Stomach (tissue), 8 donors: ENCODE measurements at regions not wholly inside any gene's neighbourhood (a gene's known extent, or its start where the extent isn't known, plus 50 kb on each side); places are given as distances from the start of the nearest gene placed in this dataset.

Experiments
- DNase-seq, 2 donors: peaks; one replicate each; pipeline versions ENCODE4 v3.0.0 to v3.0.0-alpha.2; 2013 to 2019
- H3K27ac ChIP-seq, 5 donors: fragments of 200-600 bp in 4 of 5; sonication (generic) in 4 of 5; one replicate each; pipeline ENCODE4 v1.5.1; 2013 to 2019; ENCODE audit warnings: mild to moderate bottlenecking in 1 of 5, moderate library complexity in 1 of 5
- H3K27me3 ChIP-seq, 3 donors: fragments of 200-600 bp; sonication (generic); one replicate each; pipeline ENCODE4 v1.5.1; 2017 to 2019; ENCODE audit warnings: mixed run types in 1 of 3
- H3K36me3 ChIP-seq, 4 donors: fragments of 200-600 bp; sonication (generic); 1 replicate in 3 of 4; 2 replicates in 1 of 4; pipeline ENCODE4 v1.5.1; 2016 to 2019
- H3K4me1 ChIP-seq, 4 donors: fragments of 200-600 bp; sonication (generic); one replicate each; pipeline ENCODE4 v1.5.1; 2016 to 2019
- H3K4me3 ChIP-seq, 4 donors: fragments of 200-600 bp; sonication (generic) in 3 of 4; one replicate each; pipeline ENCODE4 v1.5.1; 2016 to 2019; ENCODE audit warnings: mild to moderate bottlenecking in 1 of 4
- H3K9me3 ChIP-seq, 4 donors: fragments of 200-600 bp; sonication (generic); one replicate each; pipeline ENCODE4 v1.5.1; 2016 to 2019
- EP300 ChIP-seq: sonication (generic); formaldehyde crosslinking; IDR thresholded peaks from one replicate; pipeline ENCODE4 v1.6.1; 2017; ENCODE audit warnings: antibody characterized with exemption
- POLR2A ChIP-seq, 4 donors: fragments of 450-650 bp; IDR thresholded peaks; one replicate each; pipeline ENCODE4 v1.6.1; 2016; ENCODE audit warnings: antibody characterized with exemption in 4 of 4, control low read depth in 2 of 4, mild to moderate bottlenecking in 1 of 4, moderate library complexity in 1 of 4
- POLR2AphosphoS5 ChIP-seq, 3 donors: sonication (generic); formaldehyde crosslinking; IDR thresholded peaks; one replicate each; pipeline ENCODE4 v1.6.1; 2016; ENCODE audit warnings: antibody characterized with exemption in 3 of 3
- WGBS, 5 donors: extraction: QIAGEN DNeasy Blood & Tissue Kit in 3 of 5; methylation state at CpG; one replicate each; pipeline versions ENCODE4 v1.1.5 to v1.1.7; 2013 to 2018; 5-methylcytosine and 5-hydroxymethylcytosine counted together
- intact Hi-C: fragments of 100-400 bp; cut with DNase I; formaldehyde crosslinking; loops from one replicate; pipeline ENCODE4 v1.15.1; 2023; ENCODE audit warnings: low total_unique reads
- TF ChIP-seq, protein P1 (sequence below), 7 experiments: fragments of 450-650 bp in 4 of 7; fragments of 200-600 bp in 3 of 7; sonication (generic) in 3 of 7; IDR thresholded peaks; one replicate each; pipeline ENCODE4 v1.5.1; 2016 to 2019; ENCODE audit warnings: antibody characterized with exemption in 7 of 7, control low read depth in 2 of 7, mild to moderate bottlenecking in 1 of 7
- donor health status: healthy with polysubstance abuse.
- donor health status: Bipolar disorder and iron deficiency.
- donor health status: healthy.

GRCh38 chr2:146587291-146587713, 1257.5 kb upstream of the ACVR2A start:
- intact Hi-C loops, result no loop called here
- no peaks in the 10 kb centered on the region for H3K4me1 ChIP-seq
- H3K4me3 ChIP-seq, result no peak overlapping the region
- DNase-seq, result no peak
- peaks cover 0 to 11% (median 0%) of the 10 kb centered on the region in 4 donors for H3K9me3 ChIP-seq
- no peak overlapping the region for H3K27ac ChIP-seq
- no peaks in the 10 kb centered on the region for H3K36me3 ChIP-seq
- no peaks in the 10 kb centered on the region for H3K27me3 ChIP-seq
- TF ChIP-seq, protein P1, sequence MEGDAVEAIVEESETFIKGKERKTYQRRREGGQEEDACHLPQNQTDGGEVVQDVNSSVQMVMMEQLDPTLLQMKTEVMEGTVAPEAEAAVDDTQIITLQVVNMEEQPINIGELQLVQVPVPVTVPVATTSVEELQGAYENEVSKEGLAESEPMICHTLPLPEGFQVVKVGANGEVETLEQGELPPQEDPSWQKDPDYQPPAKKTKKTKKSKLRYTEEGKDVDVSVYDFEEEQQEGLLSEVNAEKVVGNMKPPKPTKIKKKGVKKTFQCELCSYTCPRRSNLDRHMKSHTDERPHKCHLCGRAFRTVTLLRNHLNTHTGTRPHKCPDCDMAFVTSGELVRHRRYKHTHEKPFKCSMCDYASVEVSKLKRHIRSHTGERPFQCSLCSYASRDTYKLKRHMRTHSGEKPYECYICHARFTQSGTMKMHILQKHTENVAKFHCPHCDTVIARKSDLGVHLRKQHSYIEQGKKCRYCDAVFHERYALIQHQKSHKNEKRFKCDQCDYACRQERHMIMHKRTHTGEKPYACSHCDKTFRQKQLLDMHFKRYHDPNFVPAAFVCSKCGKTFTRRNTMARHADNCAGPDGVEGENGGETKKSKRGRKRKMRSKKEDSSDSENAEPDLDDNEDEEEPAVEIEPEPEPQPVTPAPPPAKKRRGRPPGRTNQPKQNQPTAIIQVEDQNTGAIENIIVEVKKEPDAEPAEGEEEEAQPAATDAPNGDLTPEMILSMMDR (IDR thresholded peaks at IDR 0.05), result no peak
- no peak for TF ChIP-seq EP300
- TF ChIP-seq POLR2AphosphoS5 (IDR thresholded peaks at IDR 0.05), result no peak
- TF ChIP-seq POLR2A (IDR thresholded peaks at IDR 0.05), result no peak
- WGBS, 5 donors, result 95 to 97% (median 96%) methylated on average over 38 of the region's 38 CpGs

GRCh38 chr2:146584316-146584715, 1260.5 kb upstream of the ACVR2A start:
- intact Hi-C loops, result no loop called here
- DNase-seq, result no peak
- no peak overlapping the region for H3K27ac ChIP-seq
- no peaks in the 10 kb centered on the region for H3K4me1 ChIP-seq
- no peak overlapping the region for H3K4me3 ChIP-seq
- no peak for TF ChIP-seq POLR2A (IDR thresholded peaks at IDR 0.05)
- no peak for TF ChIP-seq EP300
- TF ChIP-seq POLR2AphosphoS5 (IDR thresholded peaks at IDR 0.05), result no peak
- TF ChIP-seq, protein P1 (IDR thresholded peaks at IDR 0.05), result no peak
- no peaks in the 10 kb centered on the region for H3K36me3 ChIP-seq
- no peaks in the 10 kb centered on the region for H3K27me3 ChIP-seq
- WGBS, 5 donors, result 90 to 93% (median 92%) methylated on average over 2 of the region's 2 CpGs
- peaks cover 0 to 11% (median 0%) of the 10 kb centered on the region in 4 donors for H3K9me3 ChIP-seq

GRCh38 chr2:146579147-146579930, 1265.5 kb upstream of the ACVR2A start:
- no peaks in the 10 kb centered on the region for H3K4me1 ChIP-seq
- intact Hi-C loops, result no loop called here
- H3K27ac ChIP-seq, result no peak overlapping the region
- H3K9me3 ChIP-seq, result no peaks in the 10 kb centered on the region
- H3K36me3 ChIP-seq, result no peaks in the 10 kb centered on the region
- TF ChIP-seq POLR2A (IDR thresholded peaks at IDR 0.05) (no peak), EP300 (no peak), POLR2AphosphoS5 (IDR thresholded peaks at IDR 0.05) (no peak)
- TF ChIP-seq, protein P1 (IDR thresholded peaks at IDR 0.05), result no peak
- no peak for DNase-seq
- 58 to 80% (median 60%) methylated on average over 1 of the region's 1 CpG for WGBS, 5 donors
- H3K4me3 ChIP-seq, result no peak overlapping the region
- no peaks in the 10 kb centered on the region for H3K27me3 ChIP-seq

GRCh38 chr2:146576339-146577111, 1268.3 kb upstream of the ACVR2A start:
- Histone ChIP-seq H3K9me3 (no peaks in the 10 kb centered on the region), H3K36me3 (no peaks in the 10 kb centered on the region), H3K27ac (no peak overlapping the region), H3K4me3 (no peak overlapping the region), H3K27me3 (no peaks in the 10 kb centered on the region), H3K4me1 (no peaks in the 10 kb centered on the region)
- 50 to 70% (median 66%) methylated on average over 8 of the region's 8 CpGs for WGBS, 5 donors
- intact Hi-C loops, result no loop called here
- peak in 1 of 2 donors; percentile 3 for DNase-seq
- TF ChIP-seq EP300 (no peak), POLR2A (IDR thresholded peaks at IDR 0.05) (no peak), POLR2AphosphoS5 (IDR thresholded peaks at IDR 0.05) (no peak)
- TF ChIP-seq, protein P1 (IDR thresholded peaks at IDR 0.05), result no peak
